ENCODE measurements at regions not wholly inside any gene's neighbourhood (a gene's known extent, or its start where the extent isn't known, plus 50 kb on each side); places are given as distances from the start of the nearest gene placed in this dataset.
"Not testable (repeated sequence)": the region's sequence is repeated elsewhere in the genome, so short reads cannot be mapped to it uniquely, and the experiment has no call there.

DNA sequence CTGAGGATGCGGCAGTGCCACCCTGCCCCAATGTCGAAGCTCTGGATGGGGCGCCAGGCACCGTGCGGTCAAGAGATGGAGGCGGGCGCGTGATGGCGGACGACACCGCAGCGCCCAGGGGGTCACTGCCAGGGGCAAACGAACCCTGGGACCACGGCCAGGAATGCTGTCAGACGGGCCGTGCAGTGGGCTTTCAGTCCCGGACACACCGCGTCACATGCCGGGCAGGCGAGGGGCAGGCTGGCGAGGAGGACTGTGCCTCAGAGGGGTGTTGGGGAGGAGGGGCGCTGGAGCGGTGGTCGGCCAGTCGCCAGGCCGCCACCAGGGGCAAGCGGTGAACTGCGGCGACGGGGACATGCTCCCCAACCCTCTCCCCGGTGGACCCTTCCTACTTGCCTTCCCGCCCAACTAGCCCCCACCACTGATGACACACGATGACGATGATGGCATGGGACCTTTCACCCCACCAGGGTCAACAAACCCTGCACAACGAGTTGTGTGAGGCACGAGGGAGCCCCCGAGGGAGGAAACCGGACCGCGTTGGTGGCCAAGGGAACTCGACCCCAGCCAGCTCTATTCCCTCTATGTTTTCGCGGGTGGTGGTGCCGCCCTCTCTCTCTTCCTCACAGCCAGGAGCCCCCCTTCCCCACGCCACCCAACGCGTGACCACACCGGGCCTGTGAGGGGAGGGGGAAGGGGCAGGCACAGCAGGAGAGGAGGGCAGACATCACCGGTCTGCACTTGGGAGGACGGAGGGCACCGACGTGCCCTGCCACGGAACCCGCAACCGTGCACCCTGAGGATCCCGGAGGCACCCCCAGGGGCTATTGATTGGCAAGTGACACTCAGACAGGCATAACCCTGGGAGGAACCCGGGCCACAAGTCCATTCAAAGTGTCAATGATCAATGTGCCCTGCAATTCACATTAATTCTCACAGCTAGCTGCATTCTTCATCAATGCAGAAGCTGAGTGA is 1960.9 kb upstream of the DEFB115 start:
- DNase-seq: no peak

GRCh38 chr20:29297411-29298270 is 1959.8 kb upstream of the DEFB115 start:
- no peak for DNase-seq

- DNase-seq: no peak
Observed at GRCh38 chr20:29298271-29298590, 1959.2 kb upstream of the DEFB115 start.

GRCh38 chr20:29298759-29299613 is 1958.5 kb upstream of the DEFB115 start:
- no peak for DNase-seq

GRCh38 chr20:29299811-29300578 is 1957.5 kb upstream of the DEFB115 start:
- DNase-seq: no peak

GRCh38 chr20:29300579-29301551 is 1956.6 kb upstream of the DEFB115 start:
- no peak for DNase-seq

DNA sequence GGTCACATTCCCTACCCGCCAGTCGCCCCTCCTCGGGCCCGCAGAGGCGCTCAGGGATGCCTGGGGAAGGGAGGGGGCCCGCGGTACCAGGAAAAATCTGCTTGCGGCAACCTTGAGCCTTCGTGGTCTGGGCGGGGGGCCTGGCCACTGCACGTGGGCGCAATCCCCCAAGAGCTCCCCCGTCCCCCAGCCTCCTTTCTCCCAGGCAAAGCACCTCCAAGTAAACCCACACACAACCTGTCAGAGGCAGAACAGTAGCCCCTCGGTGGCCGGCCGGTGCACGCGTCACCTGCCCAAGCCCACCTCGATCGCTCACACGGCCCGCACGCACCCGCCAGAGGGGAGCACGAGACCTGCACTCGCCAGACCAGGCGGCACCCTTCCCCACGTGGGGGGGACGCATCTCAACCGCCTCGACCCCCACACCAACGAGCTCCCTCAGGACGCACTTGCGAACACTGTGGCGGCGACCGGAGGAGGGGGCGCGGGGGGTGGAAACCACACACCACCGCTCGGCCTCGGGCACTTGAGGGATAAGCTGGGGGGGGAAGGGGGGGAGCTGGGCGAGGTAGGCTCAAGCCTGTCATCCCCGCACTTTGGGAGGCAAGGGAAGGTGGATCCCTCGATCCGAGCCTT is 1955.7 kb upstream of the DEFB115 start:
- DNase-seq: no peak

DNA sequence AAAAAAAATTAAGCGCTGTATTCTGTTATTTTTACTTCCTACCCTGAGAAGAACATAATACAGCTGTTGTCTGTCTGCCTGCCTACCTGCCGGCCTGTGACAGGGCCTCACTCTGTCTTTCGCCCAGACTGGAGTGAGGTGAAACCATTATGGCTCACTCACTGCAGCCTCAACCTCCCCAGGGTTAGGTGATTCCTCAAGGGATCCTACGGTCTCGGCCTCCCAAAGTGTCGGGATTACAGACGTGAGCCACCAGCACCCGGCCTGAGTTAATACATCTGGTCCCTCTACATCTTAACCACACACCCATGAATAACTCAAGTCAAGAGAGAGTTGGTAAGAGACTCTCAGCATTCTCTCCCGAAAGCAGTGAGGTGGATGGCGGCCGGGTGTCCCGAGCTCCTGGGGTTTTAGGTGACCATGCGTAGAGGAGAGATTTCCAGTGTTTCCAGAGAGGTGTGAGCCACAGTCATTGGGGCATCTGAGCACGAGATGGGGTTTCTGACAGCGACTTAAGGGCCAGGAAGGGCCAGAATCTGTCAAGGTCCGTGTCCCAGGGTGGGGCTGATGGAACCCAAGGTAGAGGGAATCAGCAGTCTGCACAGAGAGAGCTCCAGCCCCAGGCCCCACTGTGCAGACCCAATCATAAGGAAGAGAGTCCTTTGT is 1954.4 kb upstream of the DEFB115 start:
- DNase-seq: no peak

GRCh38 chr20:29306390-29307072 is 1950.9 kb upstream of the DEFB115 start:
- DNase-seq: no peak

DNA sequence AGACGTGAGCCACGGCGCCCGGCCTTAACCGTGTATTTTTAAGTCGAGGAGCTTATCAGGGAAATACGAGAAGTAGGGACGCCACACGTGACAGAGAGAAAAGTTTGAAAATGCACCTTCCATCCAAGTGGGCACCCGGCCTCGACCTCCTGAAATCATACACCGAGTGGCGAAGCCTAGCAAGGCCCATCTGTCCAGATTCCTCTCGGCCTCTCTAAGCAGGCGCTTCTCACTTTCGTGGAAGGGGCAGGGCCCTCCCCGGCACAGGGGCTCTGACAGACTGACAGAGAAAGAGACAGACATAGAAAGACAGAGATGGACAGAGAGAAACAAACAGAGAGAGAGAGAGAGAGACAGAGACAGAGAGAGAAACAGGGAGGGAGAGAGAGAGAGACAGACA is 1950.0 kb upstream of the DEFB115 start:
- DNase-seq: not testable (repeated sequence)

GRCh38 chr20:29308956-29309355 is 1948.5 kb upstream of the DEFB115 start:
- DNase-seq: not testable (repeated sequence)

- DNase-seq: not testable (repeated sequence)
Observed at GRCh38 chr20:29309481-29309880, 1948.0 kb upstream of the DEFB115 start.

- not testable (repeated sequence) for DNase-seq
Observed at GRCh38 chr20:29311046-29311445, 1946.4 kb upstream of the DEFB115 start.

GRCh38 chr20:29312679-29313078 is 1944.8 kb upstream of the DEFB115 start:
- not testable (repeated sequence) for DNase-seq

DNA sequence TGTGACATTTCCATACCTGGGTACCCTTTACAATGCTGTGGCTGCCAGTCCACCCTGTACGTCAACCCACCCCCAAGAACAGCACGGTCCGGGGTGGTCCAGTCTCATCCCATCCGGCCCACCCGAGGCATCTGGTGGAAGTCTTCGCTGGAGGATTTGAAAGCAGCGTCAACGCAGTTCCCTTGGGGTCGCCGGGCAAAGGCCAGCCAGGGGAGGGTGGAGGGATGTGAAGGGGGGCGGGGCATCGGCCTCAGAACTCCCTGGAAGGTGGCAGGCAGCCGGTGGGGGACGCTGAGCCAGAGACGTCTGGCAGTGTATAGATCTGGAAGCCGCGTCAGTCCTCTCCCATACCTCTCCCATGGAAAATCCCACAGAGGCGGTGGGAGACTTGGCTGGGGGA is 1944.0 kb upstream of the DEFB115 start:
- DNase-seq: no peak

DNA sequence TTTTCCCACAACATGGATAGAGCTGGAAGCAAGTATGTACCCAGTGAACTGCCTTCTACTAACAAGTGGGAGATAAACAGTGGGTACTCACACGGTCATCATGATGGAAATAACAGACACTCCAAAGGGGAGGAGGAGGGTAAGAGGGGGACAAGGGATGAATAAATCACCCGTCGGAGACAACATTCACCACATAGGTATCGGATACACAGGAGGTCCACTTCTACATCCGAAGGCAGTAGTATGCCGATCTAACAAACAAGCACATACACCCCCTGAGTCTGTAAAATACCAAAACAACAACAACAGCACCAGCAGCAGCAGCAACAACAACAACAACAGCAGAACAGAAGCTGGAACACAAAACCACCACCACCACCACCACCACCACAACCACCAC is 1943.2 kb upstream of the DEFB115 start:
- no peak for DNase-seq

- DNase-seq: no peak
Observed at GRCh38 chr20:29318871-29319461, 1938.5 kb upstream of the DEFB115 start.

DNA sequence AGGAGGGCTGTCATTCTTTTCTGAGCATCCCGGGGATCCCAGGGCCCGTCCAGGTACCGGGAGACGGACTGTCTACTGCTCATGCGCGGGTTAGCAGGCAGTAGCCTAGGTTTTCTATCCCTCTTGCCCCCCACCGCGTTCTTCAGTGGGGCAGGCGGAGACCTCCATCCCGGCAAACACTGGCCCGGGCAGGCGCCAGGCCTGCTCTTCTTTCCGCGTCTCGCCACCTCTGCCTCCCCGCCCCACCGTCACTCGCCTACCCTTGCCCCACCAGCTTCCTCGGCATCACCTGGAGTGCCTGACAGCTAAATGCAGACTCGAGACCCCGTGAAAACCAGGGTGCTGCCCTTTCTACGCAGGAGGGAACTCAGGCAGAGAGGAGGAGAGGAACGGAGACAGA is 1937.7 kb upstream of the DEFB115 start:
- no peak for DNase-seq
